Astrocyte of the cerebellum (primary cell): ENCODE measurements at regions not wholly inside any gene's neighbourhood (a gene's known extent, or its start where the extent isn't known, plus 50 kb on each side); places are given as distances from the start of the nearest gene placed in this dataset.

ENCODE experiments used
- DNase-seq: peaks from one replicate; pipeline ENCODE4 v3.0.0-alpha.2; 2011; ENCODE audit warnings: low read depth
- H3K4me3 ChIP-seq: 2 replicates; pipeline ENCODE4 v1.5.1; 2011; ENCODE audit warnings: mild to moderate bottlenecking, low read depth, low read length, moderate library complexity
- CTCF ChIP-seq: IDR thresholded peaks from 2 replicates; pipeline ENCODE4 v1.5.1; 2012; ENCODE audit warnings: low read length, low read depth, moderate library complexity, mild to moderate bottlenecking; ENCODE audit errors: missing control alignments
- in situ Hi-C: cut with HindIII; loops from 2 replicates; pipeline ENCODE4 v1.10.0; 2017; ENCODE audit warnings: low sequenced_read_pairs

- no peak for DNase-seq
- in situ Hi-C loops: no loop called here
- no peak overlapping the region for H3K4me3 ChIP-seq
- TF ChIP-seq CTCF: no peak
Observed at GRCh38 chr2:40915651-40916050, 463.8 kb upstream of the SLC8A1 start.

GRCh38 chr2:40935349-40935748 is 483.5 kb upstream of the SLC8A1 start:
- no peak for DNase-seq
- no peak overlapping the region for H3K4me3 ChIP-seq
- TF ChIP-seq CTCF: no peak
- in situ Hi-C loops: no loop called here

- DNase-seq: no peak
- in situ Hi-C loops: no loop called here
- no peak overlapping the region for H3K4me3 ChIP-seq
- TF ChIP-seq CTCF: no peak
Observed at GRCh38 chr2:40937284-40937683, 485.4 kb upstream of the SLC8A1 start.

DNA sequence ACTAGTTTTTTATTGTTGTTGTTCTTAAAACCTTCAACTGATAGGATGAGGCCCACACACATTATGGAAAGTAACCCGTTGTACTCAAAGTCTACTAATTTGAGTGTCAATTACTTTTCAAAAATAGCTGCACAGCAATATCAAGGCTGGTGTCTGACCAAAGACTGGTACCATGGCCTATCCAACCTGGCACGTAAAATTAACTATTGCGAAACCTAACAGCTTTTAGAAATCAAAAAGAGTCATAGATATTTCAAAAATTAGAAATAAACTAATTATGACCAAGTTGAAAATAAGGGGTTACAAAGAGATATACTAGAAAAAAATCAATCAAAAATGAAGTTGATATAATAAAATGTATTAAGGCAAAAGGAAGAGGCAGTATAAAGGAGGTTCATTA is 501.5 kb upstream of the SLC8A1 start:
- in situ Hi-C loops: no loop called here
- no peak overlapping the region for H3K4me3 ChIP-seq
- no peak for TF ChIP-seq CTCF
- no peak for DNase-seq

DNA sequence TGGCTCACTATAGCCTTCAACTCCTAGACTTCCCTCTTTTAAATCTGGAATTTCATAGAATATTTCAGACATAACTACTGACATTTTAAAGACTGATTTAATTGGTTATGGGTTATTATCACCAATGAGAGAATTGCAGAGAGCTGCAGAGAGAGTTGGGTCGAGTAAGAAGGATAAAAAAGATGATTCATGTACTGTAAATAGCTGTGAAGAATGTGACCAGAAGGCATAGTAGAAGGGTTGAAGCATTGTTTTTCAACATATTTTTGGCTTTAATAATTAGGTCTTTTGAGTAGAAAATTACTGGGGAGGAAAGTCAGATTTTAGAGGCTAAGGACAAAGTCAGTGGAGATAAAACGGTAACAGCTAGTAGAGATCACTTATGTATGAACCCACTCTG is 503.2 kb upstream of the SLC8A1 start:
- in situ Hi-C loops: no loop called here
- H3K4me3 ChIP-seq: no peak overlapping the region
- no peak for TF ChIP-seq CTCF
- DNase-seq: no peak

GRCh38 chr2:40955635-40956034 is 503.7 kb upstream of the SLC8A1 start:
- TF ChIP-seq CTCF: no peak
- DNase-seq: no peak
- in situ Hi-C loops: no loop called here
- H3K4me3 ChIP-seq: no peak overlapping the region

GRCh38 chr2:40957508-40957907 is 505.6 kb upstream of the SLC8A1 start:
- no peak for TF ChIP-seq CTCF
- H3K4me3 ChIP-seq: no peak overlapping the region
- in situ Hi-C loops: no loop called here
- no peak for DNase-seq
